ENCODE measurements at regions not wholly inside any gene's neighbourhood (a gene's known extent, or its start where the extent isn't known, plus 50 kb on each side); places are given as distances from the start of the nearest gene placed in this dataset.

DNA sequence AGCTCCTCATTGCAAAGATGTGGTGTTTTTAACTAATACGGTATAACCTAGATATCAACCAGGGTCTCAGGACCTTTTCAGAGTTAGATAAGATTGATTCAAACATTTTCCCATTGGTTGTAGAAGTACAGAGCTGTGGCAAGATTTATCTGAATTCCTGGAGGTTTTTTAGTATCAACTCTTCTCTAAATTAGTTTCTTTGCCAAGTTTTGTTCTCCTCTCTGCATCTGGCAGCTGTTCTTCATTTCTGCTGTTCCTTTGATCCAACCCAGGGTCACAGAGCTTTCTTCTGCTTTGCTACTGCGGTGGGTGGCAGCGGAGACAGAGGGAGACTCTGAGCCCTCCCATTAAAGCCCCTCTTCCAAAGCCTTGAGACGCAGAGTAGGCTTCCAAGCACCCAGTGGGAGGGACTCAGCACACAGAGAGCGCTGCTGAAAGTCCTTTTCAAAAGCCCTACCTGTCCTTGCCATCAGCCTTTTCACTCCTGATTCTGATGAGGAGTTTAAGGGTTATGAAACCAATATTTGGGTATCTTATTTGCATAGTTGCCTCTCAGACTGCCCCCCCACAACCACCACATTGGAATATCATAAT is 146.3 kb upstream of the EEPD1 start:
- intact Hi-C loops (cut with DNase I; ENCODE audit: low total_unique reads) = no loop called here
- WGBS, 2 donors (ENCODE audit: low coverage in 1 of 2) = 95 to 100% methylated on average over 1 to 5 of the region's 5 CpGs

DNA sequence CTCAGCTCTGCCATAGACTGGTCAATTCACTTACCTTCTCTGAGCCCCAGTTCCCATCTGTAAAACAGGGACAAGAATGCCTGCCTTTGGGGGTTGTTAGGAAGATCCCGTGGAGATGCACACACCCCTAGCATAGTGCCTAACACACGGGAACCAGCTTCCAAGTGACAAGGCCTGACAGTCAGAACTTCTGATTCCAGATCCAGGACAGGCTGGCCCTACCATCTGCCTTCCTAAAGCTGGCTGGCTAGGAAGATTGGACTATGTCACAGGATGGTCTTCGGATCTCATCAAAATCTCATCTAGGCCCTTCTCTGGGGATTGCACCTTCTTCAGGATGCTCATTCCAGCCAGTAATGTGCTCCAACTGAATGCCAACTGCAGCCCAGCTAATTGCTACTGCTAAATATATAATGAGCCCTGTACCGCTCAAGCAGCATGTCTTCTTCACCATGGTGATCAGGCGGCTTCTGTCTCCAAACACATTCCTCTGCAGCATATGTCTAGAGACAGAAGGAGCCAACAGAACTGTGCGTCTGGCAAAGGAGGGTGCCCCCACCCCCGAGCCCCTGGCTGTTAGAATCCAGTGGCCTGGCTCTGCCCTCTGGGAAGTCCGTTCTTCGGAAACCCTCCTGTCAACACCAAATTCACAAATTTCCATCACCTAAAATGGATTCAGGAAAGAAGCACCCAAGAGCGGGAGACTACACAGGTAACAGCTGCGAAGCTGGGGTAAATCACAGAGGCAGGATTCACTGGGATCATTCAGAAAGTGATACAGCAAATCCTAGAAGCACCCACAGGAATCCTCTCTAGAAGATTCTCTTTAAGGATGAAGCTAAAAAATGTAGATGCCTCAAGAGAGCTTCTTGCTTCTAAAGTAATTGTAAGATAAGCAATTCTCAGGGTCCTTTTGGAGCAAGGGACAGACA is 142.1 kb upstream of the EEPD1 start:
- TF ChIP-seq POLR2AphosphoS5 (IDR thresholded peaks at IDR 0.05) (no peak), POLR2A (IDR thresholded peaks at IDR 0.05) (no peak), EP300 (IDR thresholded peaks at IDR 0.05; ENCODE audit: low read depth) (no peak)
- TF ChIP-seq, protein P1, sequence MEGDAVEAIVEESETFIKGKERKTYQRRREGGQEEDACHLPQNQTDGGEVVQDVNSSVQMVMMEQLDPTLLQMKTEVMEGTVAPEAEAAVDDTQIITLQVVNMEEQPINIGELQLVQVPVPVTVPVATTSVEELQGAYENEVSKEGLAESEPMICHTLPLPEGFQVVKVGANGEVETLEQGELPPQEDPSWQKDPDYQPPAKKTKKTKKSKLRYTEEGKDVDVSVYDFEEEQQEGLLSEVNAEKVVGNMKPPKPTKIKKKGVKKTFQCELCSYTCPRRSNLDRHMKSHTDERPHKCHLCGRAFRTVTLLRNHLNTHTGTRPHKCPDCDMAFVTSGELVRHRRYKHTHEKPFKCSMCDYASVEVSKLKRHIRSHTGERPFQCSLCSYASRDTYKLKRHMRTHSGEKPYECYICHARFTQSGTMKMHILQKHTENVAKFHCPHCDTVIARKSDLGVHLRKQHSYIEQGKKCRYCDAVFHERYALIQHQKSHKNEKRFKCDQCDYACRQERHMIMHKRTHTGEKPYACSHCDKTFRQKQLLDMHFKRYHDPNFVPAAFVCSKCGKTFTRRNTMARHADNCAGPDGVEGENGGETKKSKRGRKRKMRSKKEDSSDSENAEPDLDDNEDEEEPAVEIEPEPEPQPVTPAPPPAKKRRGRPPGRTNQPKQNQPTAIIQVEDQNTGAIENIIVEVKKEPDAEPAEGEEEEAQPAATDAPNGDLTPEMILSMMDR (IDR thresholded peaks at IDR 0.05) = no peak
- Histone ChIP-seq H3K4me3 (no peak overlapping the region), H3K9me3 (no peaks in the 10 kb centered on the region), H3K27ac (no peak overlapping the region), H3K36me3 (no peaks in the 10 kb centered on the region), H3K27me3 (no peaks in the 10 kb centered on the region), H3K4me1 (no peaks in the 10 kb centered on the region)
- no peak for DNase-seq
- WGBS, 2 donors (ENCODE audit: low coverage in 1 of 2) = 85% methylated on average over 11 of the region's 11 CpGs; no CpG with 5 or more reads in 1 of the 2 donors
- intact Hi-C loops (cut with DNase I; ENCODE audit: low total_unique reads) = no loop called here
- in situ Hi-C loops (cut with MboI; ENCODE audit: low pct_ligation_motif_present in 1 of 4, low pct_unique_long_range_greater_than_20kb in 1 of 4, low sequenced_read_pairs in 3 of 4) = no loop called here

More for the DNA sequence above, 146.3 kb upstream of the EEPD1 start:
- no peak overlapping the region for H3K27ac ChIP-seq
- in situ Hi-C loops (cut with MboI; ENCODE audit: low pct_ligation_motif_present in 1 of 4, low pct_unique_long_range_greater_than_20kb in 1 of 4, low sequenced_read_pairs in 3 of 4) = no loop called here
- H3K9me3 ChIP-seq = no peaks in the 10 kb centered on the region
- no peaks in the 10 kb centered on the region for H3K4me1 ChIP-seq
- no peaks in the 10 kb centered on the region for H3K36me3 ChIP-seq
- H3K4me3 ChIP-seq = no peak overlapping the region
- no peaks in the 10 kb centered on the region for H3K27me3 ChIP-seq
- no peak for DNase-seq
- TF ChIP-seq, protein P1 (IDR thresholded peaks at IDR 0.05) = no peak
- no peak for TF ChIP-seq EP300 (IDR thresholded peaks at IDR 0.05; ENCODE audit: low read depth)
- no peak for TF ChIP-seq POLR2A (IDR thresholded peaks at IDR 0.05)
- no peak for TF ChIP-seq POLR2AphosphoS5 (IDR thresholded peaks at IDR 0.05)

DNA sequence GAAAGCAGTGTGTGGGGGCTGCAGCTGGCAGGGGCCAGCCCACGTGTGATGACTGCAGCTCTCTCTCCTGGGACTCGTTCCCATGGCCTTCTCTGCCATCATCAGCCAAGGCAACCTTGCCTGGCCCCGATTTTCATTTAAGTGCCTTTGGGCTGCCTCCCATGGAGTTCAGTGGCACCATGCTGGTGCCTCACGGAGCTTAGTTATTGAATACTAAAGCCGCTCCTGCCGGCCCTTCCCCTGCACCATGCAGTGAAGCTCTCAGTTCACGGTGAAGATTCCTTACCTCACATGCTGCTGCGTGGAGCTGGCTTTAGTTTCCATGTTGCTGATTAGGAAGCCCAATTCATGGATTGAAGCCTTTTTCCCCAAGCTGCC is 141.5 kb upstream of the EEPD1 start:
- H3K36me3 ChIP-seq = no peaks in the 10 kb centered on the region
- H3K4me1 ChIP-seq = no peaks in the 10 kb centered on the region
- H3K27me3 ChIP-seq = no peaks in the 10 kb centered on the region
- H3K9me3 ChIP-seq = no peaks in the 10 kb centered on the region
- no peak for DNase-seq
- in situ Hi-C loops (cut with MboI; ENCODE audit: low pct_ligation_motif_present in 1 of 4, low pct_unique_long_range_greater_than_20kb in 1 of 4, low sequenced_read_pairs in 3 of 4) (no loop called here), intact Hi-C loops (cut with DNase I; ENCODE audit: low total_unique reads) (no loop called here)
- 70% methylated on average over 8 of the region's 8 CpGs; no CpG with 5 or more reads in 1 of the 2 donors for WGBS, 2 donors (ENCODE audit: low coverage in 1 of 2)
- H3K4me3 ChIP-seq = no peak overlapping the region
- no peak overlapping the region for H3K27ac ChIP-seq
- no peak for TF ChIP-seq EP300 (IDR thresholded peaks at IDR 0.05; ENCODE audit: low read depth)
- TF ChIP-seq, protein P1 (IDR thresholded peaks at IDR 0.05) = no peak
- no peak for TF ChIP-seq POLR2AphosphoS5 (IDR thresholded peaks at IDR 0.05)
- TF ChIP-seq POLR2A (IDR thresholded peaks at IDR 0.05) = no peak

DNA sequence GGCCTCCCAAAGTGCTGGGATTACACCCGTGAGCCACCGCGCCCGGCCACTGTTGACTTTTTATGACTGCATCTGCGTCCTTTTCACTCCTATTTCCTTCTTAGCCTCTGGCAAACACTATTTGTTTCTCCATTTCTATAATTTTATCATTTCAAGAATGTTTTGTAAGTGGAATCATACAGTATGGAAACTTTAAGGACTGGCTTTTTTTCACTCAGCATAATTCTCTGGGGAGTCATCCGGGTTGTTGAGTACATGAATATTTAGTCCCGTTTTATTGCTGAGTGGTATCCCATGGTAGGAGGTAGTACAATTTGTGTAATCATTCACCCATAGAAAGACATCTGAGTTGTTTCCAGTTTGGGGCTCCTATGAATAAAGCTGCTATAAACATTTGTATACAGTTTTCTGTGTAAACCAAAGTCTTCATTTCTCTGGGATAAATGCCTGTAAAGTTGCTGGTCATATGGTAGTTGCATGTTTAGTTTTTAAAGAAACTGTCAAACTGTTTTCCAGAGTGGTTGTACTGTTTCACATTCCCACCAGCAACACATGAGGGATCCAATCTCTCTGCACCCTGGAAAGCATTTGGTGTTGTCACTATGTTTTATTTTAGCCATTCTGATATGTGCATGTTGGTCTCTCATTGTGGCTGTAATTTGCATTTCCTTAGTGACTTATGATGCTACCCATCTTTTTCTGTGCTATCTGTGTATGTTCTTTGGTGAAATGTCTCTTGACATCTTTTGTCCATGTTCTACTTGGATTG is 139.6 kb upstream of the EEPD1 start:
- no peak overlapping the region for H3K4me3 ChIP-seq
- TF ChIP-seq POLR2AphosphoS5 (IDR thresholded peaks at IDR 0.05) (no peak), EP300 (IDR thresholded peaks at IDR 0.05; ENCODE audit: low read depth) (no peak), POLR2A (IDR thresholded peaks at IDR 0.05) (no peak)
- TF ChIP-seq, protein P1 (IDR thresholded peaks at IDR 0.05) = no peak
- intact Hi-C loops (cut with DNase I; ENCODE audit: low total_unique reads) (no loop called here), in situ Hi-C loops (cut with MboI; ENCODE audit: low pct_ligation_motif_present in 1 of 4, low pct_unique_long_range_greater_than_20kb in 1 of 4, low sequenced_read_pairs in 3 of 4) (no loop called here)
- H3K4me1 ChIP-seq = no peaks in the 10 kb centered on the region
- H3K9me3 ChIP-seq = no peaks in the 10 kb centered on the region
- no peaks in the 10 kb centered on the region for H3K27me3 ChIP-seq
- no peaks in the 10 kb centered on the region for H3K36me3 ChIP-seq
- no peak overlapping the region for H3K27ac ChIP-seq
- DNase-seq = no peak
- 42 to 50% methylated on average over 3 to 7 of the region's 7 CpGs for WGBS, 2 donors (ENCODE audit: low coverage in 1 of 2)
